ENCODE measurements at regions not wholly inside any gene's neighbourhood (a gene's known extent, or its start where the extent isn't known, plus 50 kb on each side); places are given as distances from the start of the nearest gene placed in this dataset.

DNA sequence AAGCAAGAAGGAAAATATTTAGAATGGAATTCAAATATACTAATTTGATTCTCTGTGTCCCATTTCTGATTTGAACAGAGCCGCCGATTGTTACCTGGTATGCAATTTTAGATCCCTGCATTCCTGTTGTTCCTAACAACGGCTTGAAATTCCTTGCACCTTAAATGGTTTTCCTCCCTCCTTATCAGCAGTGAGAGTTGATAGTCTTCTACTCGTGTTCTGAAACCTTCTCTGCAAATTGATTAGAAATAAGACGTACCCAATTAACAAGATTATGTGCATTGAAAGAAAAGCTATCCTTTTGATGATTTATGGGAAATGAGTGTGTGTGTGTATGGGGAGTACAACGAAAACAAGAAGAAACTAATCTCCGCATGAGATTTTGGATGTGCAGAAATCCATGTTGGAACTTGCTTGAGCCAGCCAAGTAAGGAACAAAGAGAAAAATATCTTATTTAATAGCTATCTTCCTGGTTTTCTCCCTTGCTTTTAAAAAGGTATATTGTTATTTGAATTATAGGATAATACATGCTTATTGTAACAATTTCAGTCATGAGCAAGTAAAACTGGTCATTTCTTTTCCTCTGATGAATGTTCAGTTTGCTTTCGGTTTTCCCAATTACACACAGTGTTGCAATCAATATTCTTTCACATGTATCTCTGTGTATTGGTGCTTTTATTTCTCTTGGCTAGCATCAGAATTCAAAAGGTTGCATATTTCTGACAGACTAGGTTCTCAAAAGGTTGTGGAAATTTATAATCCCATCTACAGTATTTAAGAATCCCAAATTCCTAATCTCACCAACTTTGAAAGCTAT is 211.1 kb upstream of the ACTBL2 start:
- DNase-seq = no peak

DNA sequence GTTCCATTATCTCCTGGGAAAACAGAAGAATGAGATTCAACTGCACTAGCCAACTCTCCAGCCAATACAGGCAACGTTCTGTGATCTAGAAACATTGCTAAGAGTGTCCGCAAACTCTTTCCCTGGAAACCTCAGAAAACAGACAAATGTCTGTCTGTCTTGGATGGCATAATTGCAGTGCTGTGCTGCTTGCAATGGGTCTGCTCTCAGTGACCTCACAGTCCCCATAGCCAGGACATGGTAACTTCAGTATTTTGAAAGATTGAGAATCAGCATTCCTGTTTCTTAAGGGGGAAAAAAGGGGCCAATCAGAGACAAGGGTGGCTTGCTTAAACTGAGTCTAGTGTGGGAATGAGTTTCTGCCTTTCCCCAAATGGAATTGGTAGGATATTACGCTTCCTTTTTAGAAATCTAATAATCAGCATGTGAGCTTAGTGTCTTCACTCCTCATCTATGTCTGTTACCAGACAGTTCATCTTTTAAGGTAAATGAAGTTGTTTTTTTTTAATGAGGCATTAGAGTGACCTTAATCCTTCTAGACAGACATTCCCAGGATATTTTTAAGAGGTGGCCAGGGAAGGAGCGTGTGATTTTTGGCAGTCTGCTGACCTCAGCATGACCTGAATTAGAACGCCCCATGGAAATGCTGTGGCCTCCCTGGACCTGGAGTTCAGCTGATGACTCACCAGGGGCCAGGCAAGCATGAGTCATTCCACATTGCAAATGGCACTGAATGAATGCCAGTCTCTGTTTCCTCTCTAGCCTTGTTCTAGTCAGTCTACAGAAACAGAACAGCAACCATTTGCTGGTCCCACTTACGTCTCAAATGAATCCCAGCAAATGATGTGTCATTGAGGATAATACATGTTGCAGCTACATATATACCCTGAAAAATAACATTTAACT is 210.2 kb upstream of the ACTBL2 start:
- no peak for DNase-seq

DNA sequence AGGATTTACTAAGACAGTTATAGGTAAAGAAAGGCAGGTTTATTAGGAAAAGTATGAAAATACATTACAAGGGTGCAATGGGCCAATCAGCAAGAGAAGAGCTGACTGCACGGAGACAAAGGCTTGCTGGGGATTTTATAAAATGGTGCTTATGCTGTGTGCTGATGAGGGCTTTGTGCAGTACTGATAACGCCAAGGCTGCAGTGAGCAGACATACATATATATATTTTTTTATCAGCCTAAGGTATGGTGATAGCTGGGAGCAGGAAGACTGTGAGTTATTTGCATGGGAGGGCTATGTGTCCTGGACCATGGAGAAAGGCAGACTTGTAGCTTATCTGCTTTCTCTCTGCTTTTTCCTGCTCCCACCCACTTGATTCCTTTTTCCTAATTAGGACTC is 208.1 kb upstream of the ACTBL2 start:
- DNase-seq = no peak

DNA sequence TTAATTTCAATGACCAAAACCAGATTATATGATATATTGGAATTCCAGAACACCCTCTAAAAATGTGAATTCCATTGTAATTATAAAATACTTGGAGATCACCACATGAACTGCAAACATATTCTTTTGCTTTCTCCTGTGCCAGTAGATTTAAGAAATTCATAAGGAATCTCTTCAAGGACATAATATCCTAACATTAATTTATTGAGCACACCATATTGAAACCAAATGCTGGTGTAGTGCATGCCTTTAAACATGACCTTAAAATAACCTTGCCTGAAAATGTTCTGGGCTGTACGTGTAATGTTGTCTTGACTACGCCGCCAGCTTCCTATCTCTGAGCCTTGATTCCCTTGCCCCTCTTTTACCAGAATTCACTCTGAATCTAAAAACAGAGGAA is 205.0 kb upstream of the ACTBL2 start:
- DNase-seq = no peak

DNA sequence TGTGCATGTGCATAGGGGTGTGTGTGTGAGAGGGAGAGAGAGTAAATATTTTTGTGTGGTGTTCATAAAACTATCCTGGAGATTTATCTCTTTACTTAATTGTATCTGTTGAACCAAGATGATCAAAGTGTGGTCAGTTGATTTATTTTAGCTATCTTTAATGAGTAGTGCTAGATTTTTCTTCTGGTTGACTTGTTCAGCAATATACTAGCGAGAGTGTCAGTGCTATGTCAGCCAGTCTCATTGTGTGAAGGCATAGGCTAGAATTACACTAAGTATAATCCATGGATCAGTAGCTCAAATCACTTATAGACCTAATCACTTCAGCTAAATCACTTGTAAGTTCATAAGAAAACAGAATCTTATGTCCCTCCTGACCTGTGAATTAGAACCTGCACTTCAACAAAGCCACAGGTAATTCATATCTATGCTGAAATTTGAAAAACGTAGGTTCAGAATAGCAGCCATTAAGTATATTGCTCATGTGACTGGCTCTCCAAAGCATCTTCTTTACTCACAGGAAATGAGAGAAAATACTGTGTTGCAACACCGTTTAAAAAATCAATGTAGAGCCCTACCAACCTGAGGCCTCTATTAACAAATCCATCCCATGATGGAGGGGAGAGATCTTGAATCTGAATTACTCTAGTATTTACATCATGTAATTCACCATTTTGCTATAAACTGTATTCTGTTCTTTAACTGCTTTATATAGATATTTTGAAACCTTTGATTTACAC is 203.1 kb upstream of the ACTBL2 start:
- DNase-seq = no peak

DNA sequence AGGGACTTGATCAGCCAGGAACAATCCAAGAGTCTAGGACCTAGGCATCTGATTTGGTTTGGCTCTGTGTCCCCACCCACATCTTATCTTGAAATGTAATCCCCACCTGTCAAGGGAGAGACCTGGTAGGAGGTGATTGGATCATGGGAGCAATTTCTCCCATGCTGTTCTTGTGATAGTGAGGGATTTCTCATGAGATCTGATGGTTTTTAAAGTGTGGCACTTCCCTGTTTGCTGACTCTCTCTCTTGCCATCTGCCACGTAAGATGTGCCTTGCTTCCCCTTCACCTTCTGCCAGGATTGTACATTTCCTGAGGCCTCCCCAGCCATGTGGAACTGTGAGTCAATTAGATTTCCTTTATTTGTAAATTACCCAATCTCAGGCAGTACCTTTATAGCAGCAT is 201.7 kb upstream of the ACTBL2 start:
- DNase-seq = no peak

DNA sequence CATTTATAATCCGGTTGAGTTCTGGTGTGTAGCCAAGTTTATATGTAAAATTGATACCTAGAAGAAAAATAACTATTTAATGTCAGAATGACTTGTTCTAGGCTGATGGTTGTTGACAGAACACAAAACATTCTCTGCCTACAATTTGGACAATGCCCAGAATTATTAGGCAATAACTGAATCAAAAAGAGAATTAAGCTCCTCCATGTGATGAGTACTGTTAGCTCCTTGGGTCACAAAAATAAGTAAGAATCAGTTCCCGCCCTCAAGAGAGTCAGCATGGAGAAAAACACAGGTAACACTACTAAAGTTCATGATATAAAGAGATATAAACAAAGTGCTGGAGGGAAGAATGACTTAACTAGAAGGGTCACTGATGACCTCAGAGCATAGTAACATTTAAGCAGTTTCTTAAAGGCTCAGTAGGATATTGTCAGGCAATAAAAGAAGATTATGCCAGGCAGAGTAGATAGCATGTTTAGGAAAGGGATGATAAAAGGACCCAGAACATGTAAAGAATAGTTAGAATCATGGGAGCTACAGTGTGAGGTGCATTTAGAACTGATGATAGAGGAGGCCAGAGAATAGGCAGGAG is 200.5 kb upstream of the ACTBL2 start:
- DNase-seq = no peak

DNA sequence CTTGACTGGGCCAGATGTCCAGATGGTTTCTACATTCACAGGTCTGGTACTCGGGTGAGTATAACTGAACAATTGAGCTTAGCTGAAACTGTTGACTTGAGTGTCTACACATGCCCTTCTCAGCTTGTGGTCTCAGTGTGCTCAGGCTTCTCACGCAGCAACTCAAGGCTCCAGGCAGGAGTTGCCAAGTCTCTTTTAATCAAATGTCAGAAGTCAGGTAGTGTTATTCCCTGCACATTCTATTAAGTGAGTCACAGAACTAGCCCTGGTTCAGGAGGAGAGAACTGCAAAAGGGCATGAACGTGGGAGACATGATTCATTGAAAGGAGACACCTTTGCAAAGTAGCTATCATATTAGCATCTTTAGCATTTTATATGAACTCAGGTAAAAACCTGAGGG is 199.3 kb upstream of the ACTBL2 start:
- no peak for DNase-seq

DNA sequence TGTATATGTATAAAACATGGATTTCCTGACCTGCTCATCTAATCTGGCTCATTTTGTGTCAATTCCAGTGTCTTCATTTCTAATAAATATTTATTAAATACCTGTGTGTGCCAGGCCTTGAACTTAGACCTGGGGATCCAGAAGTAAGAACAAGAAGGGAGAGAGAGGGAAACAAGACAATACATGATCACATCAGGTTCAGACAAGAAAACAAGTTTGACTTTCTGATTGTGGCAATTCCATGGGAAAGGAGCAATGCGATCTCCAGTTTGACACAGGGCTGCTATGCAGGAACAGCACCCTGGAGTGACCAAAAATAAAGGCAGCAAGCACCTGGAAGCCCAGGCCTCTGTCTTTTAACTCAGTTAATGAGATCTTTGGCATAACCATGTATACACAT is 198.1 kb upstream of the ACTBL2 start:
- no peak for DNase-seq

DNA sequence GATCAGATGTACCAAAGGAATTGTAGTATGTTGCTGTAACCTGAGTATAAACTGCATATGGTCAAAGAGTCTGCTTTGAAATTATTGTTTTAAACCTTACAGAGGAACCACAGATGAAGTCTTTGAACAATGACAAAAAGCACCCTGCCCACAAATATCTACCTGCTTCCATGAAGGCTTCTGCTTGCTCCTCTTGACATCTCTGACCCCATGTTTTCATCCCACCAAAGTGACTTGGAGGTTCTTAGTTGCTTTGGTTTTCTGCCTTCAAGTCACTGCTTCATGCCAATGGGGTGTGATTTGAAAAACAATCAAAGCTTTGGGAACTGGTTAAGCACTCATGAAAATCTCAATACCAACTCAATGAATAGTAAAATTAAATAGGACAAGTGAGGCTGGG is 194.6 kb upstream of the ACTBL2 start:
- DNase-seq = no peak

DNA sequence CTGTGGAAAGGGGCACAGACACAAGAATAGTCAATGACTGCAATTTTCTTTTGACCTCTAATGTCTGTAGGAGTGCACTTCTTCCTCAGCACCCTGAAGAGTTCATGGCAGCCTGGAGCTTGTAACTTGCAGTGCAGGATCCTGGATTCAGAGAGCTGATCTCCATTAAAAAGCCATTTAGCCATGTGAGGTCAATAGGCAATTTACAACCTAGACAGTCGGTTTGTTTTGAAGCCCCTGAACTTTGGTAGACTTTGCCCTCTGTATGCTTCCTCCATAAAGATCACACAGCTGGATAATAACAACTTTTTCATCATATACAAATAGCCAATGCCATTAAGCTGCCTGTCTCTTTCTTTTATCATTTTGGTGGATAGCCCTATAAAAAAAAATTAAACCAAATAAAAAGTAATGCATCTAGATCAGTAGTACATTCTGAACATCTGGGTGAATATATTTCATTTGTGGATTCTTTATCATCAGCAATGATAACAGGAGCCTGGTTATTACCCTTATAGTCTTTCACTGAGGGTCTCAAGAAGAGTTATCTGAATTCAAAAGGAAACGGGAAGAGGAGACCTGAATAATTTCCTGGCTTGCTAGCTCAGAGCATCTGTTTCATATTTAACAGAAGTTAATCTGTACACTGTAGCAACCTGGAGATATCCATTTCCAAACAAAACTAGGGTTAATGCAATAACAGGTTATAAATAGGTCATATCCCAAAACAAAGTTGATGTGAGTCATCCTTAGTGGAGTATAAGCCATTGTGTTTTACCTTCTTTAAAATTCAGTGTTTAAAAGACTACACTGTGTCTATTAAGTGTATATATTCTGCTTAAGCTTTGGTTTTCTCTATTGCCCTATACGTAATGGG is 193.8 kb upstream of the ACTBL2 start:
- DNase-seq = no peak

DNA sequence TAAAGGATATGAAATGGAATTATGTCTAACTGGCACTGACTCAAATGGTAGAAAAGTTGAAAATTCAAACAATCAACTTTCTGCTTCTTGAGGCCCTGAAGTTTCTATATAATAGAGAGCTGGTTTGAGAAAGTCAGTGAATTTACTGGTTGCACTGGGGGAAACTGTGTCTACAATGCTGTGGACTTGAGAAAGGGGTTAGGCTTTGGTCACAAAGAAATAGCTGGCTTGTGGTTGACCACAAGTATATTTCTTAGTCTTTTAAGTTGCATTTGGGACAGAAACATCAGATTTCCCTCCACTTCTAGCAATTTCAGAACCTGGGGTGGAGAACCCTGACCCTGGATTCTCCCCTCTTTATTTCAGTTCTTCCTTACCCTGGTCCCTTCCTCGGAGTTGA is 192.6 kb upstream of the ACTBL2 start:
- DNase-seq = no peak

DNA sequence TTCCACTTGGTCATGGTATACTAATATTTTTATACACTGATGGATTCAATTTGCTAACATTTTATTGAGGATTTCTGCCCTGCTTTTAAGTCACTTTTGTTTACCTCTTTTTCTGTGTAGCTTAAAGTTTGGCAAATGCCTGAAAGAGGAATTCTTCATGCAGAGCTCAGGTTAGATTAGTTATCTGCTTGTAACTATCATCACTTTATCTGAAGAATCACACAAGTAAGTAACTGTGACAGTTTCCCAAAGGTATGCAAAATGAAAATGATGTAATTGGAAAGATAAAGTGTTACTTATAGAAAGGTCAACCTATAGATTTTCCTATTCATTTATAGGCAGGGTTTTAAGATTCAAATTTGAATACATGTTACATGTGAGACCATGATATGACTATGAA is 188.8 kb upstream of the ACTBL2 start:
- no peak for DNase-seq

DNA sequence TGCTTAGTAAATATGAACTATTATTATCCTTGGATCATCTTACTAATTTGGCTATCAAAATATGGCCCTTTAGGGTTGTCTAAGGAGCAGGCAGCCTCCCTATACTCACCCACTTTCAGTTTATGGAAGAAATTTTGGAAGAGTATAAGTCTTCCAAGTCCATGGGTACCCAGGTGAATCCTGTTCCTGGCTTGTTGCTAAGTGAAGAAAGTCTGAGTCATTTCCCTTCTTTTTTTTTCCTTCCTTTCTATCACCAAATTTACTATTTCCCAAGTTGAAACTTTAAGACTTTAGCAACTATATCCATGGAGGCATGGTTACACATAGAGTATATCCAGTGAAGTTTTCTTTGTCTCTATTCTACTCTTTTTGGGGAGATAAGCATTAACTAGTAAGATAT is 184.0 kb upstream of the ACTBL2 start:
- no peak for DNase-seq

DNA sequence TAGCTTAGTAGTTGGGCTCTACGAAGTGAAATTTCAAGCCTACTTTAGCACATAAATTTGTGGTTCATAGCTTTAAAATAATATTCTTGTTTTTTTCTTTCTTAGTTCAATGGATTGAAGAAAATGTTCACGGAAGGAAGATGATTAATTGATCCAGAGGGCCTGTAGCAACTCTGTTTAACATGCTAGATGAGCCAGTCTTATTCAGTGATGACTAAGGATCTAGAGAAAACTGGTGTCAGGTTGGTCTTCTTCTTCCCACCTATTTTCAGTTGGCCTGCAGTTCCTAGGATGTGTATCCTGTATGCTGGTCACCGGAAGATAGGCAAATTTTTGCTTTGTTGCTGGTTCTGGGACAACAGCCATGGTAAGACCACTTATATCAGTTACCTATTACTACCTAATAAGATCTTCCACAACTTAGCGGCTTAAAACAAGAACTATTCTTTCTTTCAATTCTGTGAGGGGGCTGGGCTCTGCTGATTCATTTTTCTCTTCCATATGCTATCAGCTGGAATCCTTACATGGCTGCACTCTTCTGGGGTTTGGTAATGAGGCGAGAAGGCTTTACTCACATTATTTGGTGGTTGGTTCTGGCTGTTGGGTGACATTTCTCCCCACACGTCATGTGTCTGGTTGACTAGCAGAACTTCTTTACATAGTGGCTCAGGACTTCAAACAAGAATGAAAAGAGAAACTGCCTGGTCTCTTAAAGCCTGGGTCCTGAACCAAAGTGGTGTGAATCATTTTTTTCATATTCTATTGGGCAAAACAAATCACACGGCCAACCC is 182.7 kb upstream of the ACTBL2 start:
- DNase-seq = no peak

DNA sequence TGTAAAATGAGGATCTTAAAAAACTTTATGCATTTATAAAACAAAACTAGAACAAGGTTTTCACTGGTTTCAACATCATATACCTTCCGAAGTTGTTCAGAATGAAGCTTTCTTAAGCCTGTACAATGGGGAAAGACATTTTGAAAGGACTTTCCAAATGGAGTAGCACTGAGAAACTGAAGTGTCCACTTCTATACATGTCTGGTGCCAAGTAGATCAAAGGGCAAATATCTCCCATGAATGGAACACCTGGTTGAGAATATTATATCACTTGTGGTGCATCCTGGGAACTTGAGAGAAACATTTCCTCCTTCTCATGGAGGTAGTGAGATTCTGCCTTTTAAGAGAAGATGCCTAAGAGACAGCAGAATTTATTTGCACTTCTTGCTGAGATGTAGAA is 182.1 kb upstream of the ACTBL2 start:
- DNase-seq = no peak

DNA sequence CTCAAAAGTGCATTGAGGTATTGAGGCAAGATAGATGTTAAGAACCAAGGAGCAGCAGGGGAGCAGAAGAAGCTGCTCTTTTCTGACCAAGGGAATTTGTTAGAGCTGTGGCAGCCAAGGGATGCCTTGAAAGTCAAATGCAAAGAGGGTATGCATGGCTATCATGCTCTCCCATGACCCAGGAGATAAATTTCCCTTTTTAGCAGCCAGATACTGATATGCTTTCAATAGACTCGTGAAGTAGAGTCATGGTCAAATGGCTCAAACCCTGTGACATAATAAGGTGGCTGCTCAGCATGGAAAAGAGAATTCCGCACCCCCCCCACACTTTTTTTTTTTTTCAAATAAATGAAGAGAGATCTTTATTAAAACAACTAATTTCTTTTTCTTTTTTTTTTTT is 180.9 kb upstream of the ACTBL2 start:
- no peak for DNase-seq

DNA sequence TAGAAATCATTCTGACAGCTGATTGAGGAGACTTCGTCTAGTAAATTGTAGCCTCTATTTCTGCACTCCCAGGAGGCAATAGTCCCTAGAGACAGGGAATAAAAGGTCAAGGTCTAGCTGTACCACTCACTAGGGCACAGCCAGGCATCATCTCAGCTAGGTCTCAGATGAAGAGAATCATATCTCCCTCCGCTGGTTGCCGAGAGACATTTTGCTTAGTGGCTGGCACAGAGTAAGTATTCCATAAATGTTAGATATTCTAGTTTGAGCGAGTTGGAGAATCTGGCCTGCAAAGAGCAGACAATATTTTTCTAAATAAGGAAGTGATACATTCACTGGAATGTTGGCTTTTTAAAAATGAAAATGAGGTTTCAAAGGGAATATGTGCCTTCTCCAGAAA is 180.4 kb upstream of the ACTBL2 start:
- no peak for DNase-seq

DNA sequence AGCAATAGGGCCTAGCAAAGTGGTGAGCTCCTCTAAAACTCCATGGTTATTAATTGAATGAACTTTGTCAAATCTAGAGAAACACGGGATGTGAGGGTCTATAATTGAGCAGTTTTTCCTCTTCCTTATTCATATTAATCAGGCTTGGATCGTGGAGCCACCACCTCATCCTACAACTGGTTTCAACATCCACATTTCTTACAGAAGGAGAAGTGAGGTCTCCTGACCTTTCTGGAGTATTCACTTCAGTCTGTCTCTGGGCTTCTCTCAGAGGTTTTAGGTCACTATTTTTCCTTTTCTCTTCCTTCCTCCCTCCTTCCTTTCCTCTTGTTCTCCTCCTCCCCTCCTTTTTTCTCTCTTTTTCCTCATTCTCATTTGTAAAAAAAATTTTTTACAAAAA is 177.3 kb upstream of the ACTBL2 start:
- no peak for DNase-seq

DNA sequence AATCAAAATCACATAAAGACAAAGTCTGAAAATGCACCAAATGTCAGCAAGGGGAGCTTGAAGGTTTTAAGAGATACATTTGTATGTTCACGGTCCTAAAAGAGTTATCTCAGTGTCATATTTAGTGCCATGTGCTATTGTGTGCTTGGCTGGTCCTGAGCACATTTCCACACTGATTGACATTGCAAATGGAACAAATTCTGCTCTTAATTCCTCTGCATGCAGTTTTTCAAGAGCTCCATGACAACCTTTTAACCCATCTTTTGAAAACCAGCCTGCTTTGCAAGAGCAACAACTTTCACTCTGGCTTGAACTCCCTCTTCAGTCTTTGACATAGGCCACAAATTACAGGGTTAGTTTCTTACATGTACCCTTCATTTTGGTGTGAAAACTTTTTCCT is 175.4 kb upstream of the ACTBL2 start:
- DNase-seq = no peak

DNA sequence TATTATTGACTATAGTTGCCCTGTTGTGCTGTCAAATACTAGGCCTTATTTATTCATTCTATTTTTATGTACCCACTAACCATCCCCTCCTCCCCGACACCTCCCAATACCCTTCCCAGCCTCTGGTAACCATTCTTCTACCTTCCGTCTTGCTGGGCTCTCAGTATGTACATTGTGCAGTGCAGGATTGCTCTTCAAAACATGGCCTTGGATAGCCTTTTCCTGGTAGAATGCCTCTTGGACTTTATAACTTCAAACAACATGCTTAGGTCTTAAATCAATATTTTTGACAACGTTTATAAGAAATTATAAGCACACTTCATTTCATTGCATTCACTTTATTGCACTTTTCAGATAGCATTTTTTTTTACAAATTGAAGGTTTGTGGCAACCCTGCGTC is 172.6 kb upstream of the ACTBL2 start:
- no peak for DNase-seq

Measured in CD4-positive, alpha-beta T cell treated with Interleukin-6 for 4 hours (primary cell).